LNCAP (cell line): ENCODE measurements at regions not wholly inside any gene's neighbourhood (a gene's known extent, or its start where the extent isn't known, plus 50 kb on each side); places are given as distances from the start of the nearest gene placed in this dataset.

Experiments used
- TF ChIP-seq, protein P1 (sequence below): fragments of 450-650 bp; IDR thresholded peaks from 2 replicates; pipeline ENCODE4 v1.5.1; 2017; ENCODE audit warnings: mild to moderate bottlenecking

DNA sequence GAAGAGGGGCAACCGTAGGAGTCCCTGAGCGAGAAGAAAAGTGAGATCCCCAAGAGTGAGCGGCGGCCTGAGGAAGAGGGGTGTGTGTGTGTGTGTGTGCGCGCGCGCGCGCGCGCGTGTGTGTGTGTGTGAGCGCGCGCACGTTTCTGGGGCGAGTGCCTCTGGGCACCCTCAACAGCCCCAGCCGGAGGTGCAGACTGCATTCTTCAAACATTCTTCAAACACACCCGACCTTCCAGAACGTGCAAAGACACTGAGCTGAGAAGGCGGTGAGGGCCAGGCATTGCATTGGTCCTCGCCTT lies 76.2 kb upstream of the FOXP4 start:
- TF ChIP-seq, protein P1, sequence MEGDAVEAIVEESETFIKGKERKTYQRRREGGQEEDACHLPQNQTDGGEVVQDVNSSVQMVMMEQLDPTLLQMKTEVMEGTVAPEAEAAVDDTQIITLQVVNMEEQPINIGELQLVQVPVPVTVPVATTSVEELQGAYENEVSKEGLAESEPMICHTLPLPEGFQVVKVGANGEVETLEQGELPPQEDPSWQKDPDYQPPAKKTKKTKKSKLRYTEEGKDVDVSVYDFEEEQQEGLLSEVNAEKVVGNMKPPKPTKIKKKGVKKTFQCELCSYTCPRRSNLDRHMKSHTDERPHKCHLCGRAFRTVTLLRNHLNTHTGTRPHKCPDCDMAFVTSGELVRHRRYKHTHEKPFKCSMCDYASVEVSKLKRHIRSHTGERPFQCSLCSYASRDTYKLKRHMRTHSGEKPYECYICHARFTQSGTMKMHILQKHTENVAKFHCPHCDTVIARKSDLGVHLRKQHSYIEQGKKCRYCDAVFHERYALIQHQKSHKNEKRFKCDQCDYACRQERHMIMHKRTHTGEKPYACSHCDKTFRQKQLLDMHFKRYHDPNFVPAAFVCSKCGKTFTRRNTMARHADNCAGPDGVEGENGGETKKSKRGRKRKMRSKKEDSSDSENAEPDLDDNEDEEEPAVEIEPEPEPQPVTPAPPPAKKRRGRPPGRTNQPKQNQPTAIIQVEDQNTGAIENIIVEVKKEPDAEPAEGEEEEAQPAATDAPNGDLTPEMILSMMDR: no peak

GRCh38 chr6:41470331-41471063 lies 75.7 kb upstream of the FOXP4 start:
- TF ChIP-seq, protein P1: no peak

DNA sequence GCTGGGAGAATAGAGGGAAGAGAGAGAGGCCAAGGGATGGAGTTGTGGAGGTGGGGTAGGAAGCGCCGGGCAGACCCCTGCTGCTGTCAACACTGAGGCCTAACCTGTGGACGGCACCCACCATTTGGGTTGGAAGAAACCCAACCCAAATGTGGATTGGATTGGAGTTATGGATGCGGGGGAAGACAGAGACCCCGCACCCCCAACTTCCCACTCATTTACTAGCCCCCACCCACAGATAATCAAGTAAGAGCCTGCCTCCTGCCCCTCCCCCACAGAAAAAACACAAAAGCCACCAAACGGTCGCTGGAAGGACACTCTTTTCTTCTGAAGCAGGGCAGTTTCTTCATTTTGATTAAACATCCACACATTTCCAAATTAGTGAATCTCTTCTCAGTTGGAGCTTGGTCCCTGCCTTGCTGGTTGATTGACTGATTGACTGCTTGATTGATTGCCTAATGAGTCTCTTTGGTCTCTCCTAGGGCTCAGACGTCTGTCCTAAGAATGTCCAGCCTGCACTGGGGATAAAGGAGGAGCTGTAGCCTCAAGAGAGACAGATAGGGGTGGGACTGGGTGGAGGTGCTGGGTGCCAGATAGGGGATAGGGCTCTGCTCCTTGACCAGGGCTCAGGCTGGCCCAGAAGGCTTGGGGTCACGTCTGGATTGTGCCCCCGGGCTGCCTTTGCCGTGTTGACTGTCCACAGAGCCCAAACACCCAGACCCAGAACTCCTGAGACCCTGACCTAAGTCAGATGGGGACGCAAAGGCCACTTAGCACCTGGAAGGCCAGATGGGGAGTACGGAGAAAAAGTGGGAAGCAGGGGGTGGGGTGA lies 74.9 kb upstream of the FOXP4 start:
- TF ChIP-seq, protein P1: no peak

GRCh38 chr6:41474213-41474933 lies 71.8 kb upstream of the FOXP4 start:
- TF ChIP-seq, protein P1: no peak

DNA sequence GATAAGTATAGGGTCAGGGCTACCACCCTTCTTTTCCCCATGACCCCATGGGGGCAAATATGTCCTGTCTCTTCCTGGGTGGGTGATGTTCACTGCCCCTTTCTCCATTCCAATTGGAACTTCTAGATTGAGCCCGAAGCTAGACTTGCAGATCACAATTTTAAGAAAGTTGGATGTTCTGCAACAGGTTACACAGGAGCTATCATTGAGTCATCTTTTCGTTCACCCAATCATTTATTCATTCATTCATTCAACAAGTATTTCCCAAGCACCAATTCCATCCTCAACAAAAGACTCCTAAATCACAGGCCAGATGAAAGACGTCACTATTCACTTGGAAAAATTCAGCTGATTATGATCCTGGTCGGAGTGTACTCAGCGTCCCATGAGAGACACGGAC lies 71.0 kb upstream of the FOXP4 start:
- TF ChIP-seq, protein P1: no peak

DNA sequence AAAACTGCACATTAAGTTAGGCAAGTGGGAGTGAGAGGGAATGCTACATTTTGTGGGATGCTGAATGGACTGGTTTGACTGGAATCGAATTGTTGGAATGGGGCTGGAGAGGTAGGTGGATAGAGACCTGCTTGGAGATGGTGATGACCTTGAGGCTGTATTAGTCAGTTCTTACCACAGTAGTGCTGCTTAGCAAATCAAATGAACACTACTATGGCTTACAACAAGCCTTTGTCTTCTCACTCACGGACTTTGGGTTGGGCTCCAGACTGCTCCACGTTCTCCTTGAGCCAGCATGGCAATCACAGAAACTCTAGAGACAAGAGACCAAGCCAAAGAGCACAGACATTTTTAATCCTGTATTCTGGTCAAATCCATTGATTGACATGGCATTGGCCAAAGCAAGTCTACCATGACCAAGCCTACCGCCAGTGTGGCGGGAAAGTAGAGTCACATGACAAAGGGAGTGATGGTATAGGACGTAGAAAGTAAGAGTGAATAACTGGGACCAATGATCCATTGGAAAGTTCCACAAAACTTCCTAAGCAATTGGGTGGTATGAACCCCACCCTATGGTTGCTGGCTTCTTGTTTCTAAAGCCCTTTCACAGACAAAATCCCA lies 70.3 kb upstream of the FOXP4 start:
- TF ChIP-seq, protein P1: no peak

GRCh38 chr6:41476401-41476800 lies 69.8 kb upstream of the FOXP4 start:
- TF ChIP-seq, protein P1: no peak
